GM12892 (cell line): ENCODE measurements at regions not wholly inside any gene's neighbourhood (a gene's known extent, or its start where the extent isn't known, plus 50 kb on each side); places are given as distances from the start of the nearest gene placed in this dataset.

ENCODE experiments used
- POLR2A ChIP-seq: IDR thresholded peaks from 2 replicates; pipeline ENCODE4 v1.6.1; 2011; ENCODE audit warnings: low read depth, low read length, control low read depth
- POLR2AphosphoS5 ChIP-seq: IDR thresholded peaks from 2 replicates; pipeline ENCODE4 v1.6.1; 2011; ENCODE audit warnings: low read depth, low read length, control low read depth
- TAF1 ChIP-seq: IDR thresholded peaks from 2 replicates; pipeline ENCODE4 v1.6.1; 2011; ENCODE audit warnings: low read depth, mild to moderate bottlenecking, control low read depth, low read length, borderline replicate concordance

DNA sequence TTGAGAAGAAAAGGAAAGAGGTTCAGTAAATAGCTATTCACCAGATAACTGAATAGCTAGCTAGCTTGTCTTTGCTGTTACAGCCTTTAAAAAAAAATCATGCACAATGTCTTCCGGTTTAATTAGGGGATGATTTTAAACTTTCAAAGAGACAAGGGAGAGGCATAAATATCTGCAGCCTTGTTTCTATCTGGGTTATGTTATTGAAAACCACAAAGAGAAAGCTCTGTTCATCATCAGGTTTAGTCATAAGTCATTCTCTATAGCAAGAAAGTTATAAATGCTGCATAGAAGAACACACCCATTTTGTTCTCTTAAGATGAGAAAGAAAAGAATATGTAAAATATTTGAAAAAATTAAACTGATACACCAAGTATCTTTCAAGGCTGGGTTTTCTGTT is 1046.9 kb downstream of the AACS start:
- TF ChIP-seq POLR2A, result no peak
- no peak for TF ChIP-seq POLR2AphosphoS5
- TF ChIP-seq TAF1, result no peak
